Mucosa of descending colon (tissue), 3 donors: ENCODE measurements at regions not wholly inside any gene's neighbourhood (a gene's known extent, or its start where the extent isn't known, plus 50 kb on each side); places are given as distances from the start of the nearest gene placed in this dataset.

ENCODE experiments used
- ATAC-seq: fragments of 200-7000 bp; cut with Tn5 transposase; one replicate; pipeline ENCODE4 v1.9.1; 2020; ENCODE audit warnings: mild to moderate bottlenecking, moderate library complexity
- DNase-seq, 3 donors: peaks; one replicate each; pipeline ENCODE4 v3.0.0-alpha.2; 2020
- H3K36me3 ChIP-seq: fragments of 200-600 bp; one replicate; pipeline ENCODE4 v1.8.0; 2021; ENCODE audit warnings: low read depth, mild to moderate bottlenecking
- H3K4me1 ChIP-seq: fragments of 200-600 bp; one replicate; pipeline ENCODE4 v1.8.0; 2021; ENCODE audit warnings: low read depth, mild to moderate bottlenecking
- H3K4me3 ChIP-seq: fragments of 200-600 bp; one replicate; pipeline ENCODE4 v1.8.0; 2021; ENCODE audit warnings: mild to moderate bottlenecking
- H3K9me3 ChIP-seq: fragments of 200-600 bp; one replicate; pipeline ENCODE4 v1.8.0; 2021; ENCODE audit warnings: mild to moderate bottlenecking
- CTCF ChIP-seq: fragments of 200-600 bp; IDR thresholded peaks from one replicate; pipeline ENCODE4 v1.8.0; 2022; ENCODE audit warnings: antibody characterized with exemption, mild to moderate bottlenecking
- intact Hi-C, 2 donors: fragments of 100-400 bp; cut with DNase I in 1 of 2; cut with micrococcal nuclease in 1 of 2; formaldehyde crosslinking; loops; one replicate each; pipeline versions ENCODE4 v1.11.0 to v1.11.1; 2022; cut with DNase I, micrococcal nuclease
- donor health status: DM: no; HTN: no; CAD: no; lungs with moderate emphysema.
- donor health status: DM: no; HTN: no; CAD: no.
- donor health status: DM: no; HTN: yes; CAD: no.

- DNase-seq (no peak), ATAC-seq (no peak)
Measured at GRCh38 chr16:48105976-48106375, 49.8 kb downstream of the ABCC12 start.

GRCh38 chr16:48105456-48105855 lies 50.3 kb downstream of the ABCC12 start:
- intact Hi-C loops: no loop called here
- Histone ChIP-seq H3K36me3 (no peaks in the 10 kb centered on the region), H3K4me1 (no peaks in the 10 kb centered on the region), H3K4me3 (no peak overlapping the region), H3K9me3 (no peaks in the 10 kb centered on the region)
- no peak for TF ChIP-seq CTCF
- DNase-seq (no peak), ATAC-seq (no peak)

More at GRCh38 chr16:48105976-48106375, 49.8 kb downstream of the ABCC12 start:
- H3K4me1 ChIP-seq: no peaks in the 10 kb centered on the region
- TF ChIP-seq CTCF: no peak
- no peak overlapping the region for H3K4me3 ChIP-seq
- intact Hi-C loops: no loop called here
- no peaks in the 10 kb centered on the region for H3K9me3 ChIP-seq
- no peaks in the 10 kb centered on the region for H3K36me3 ChIP-seq

GRCh38 chr16:48103591-48103990 lies 52.2 kb downstream of the ABCC12 start:
- ATAC-seq (no peak), DNase-seq (no peak)
- TF ChIP-seq CTCF: no peak
- intact Hi-C loops: no loop called here
- Histone ChIP-seq H3K4me1 (no peaks in the 10 kb centered on the region), H3K9me3 (no peaks in the 10 kb centered on the region), H3K36me3 (no peaks in the 10 kb centered on the region), H3K4me3 (no peak overlapping the region)

- ATAC-seq: no peak
- H3K36me3 ChIP-seq: no peaks in the 10 kb centered on the region
- no peaks in the 10 kb centered on the region for H3K9me3 ChIP-seq
- H3K4me1 ChIP-seq: no peaks in the 10 kb centered on the region
- intact Hi-C loops: no loop called here
- no peak for DNase-seq
- no peak overlapping the region for H3K4me3 ChIP-seq
- TF ChIP-seq CTCF: no peak
Measured at GRCh38 chr16:48102083-48103008, 53.4 kb downstream of the ABCC12 start.

- no peaks in the 10 kb centered on the region for H3K4me1 ChIP-seq
- no peaks in the 10 kb centered on the region for H3K9me3 ChIP-seq
- no peak overlapping the region for H3K4me3 ChIP-seq
- intact Hi-C loops: no loop called here
- no peaks in the 10 kb centered on the region for H3K36me3 ChIP-seq
- no peak for DNase-seq
- no peak for ATAC-seq
- no peak for TF ChIP-seq CTCF
Measured at GRCh38 chr16:48101069-48101674, 54.6 kb downstream of the ABCC12 start.
